Keratinocyte (primary cell): ENCODE measurements at regions not wholly inside any gene's neighbourhood (a gene's known extent, or its start where the extent isn't known, plus 50 kb on each side); places are given as distances from the start of the nearest gene placed in this dataset.

ENCODE experiments used
- DNase-seq: peaks from one replicate; pipeline ENCODE4 v3.0.0-alpha.2; 2011; ENCODE audit warnings: low read depth, missing footprints, low spot score
- FAIRE-seq: peaks from 2 replicates; lab custom pipeline; 2011; peaks lifted over from hg19 to GRCh38; lab: Jason Lieb, UNC
- H2AFZ ChIP-seq: 2 replicates; pipeline ENCODE4 v1.6.0; 2012; ENCODE audit warnings: low read length, control low read depth, inconsistent platforms; ENCODE audit not compliant: control insufficient read depth
- H3K27ac ChIP-seq: 2 replicates; pipeline ENCODE4 v1.5.1; 2011; ENCODE audit warnings: low read length; ENCODE audit not compliant: control insufficient read depth, insufficient read depth
- H3K27me3 ChIP-seq: 3 replicates; pipeline ENCODE4 v1.6.0; 2011; ENCODE audit warnings: low read length; ENCODE audit not compliant: control insufficient read depth, insufficient read depth; ENCODE audit errors: extremely low read depth
- H3K36me3 ChIP-seq, 2 experiments: 2 replicates in 1 of 2; 3 replicates in 1 of 2; pipeline ENCODE4 v1.5.1; 2011; ENCODE audit warnings: low read length in 2 of 2, mild to moderate bottlenecking in 1 of 2; ENCODE audit not compliant: control insufficient read depth in 2 of 2, insufficient read depth in 2 of 2; ENCODE audit errors: extremely low read depth in 1 of 2
- H3K4me1 ChIP-seq: 3 replicates; pipeline ENCODE4 v1.5.1; 2011; ENCODE audit warnings: low read length; ENCODE audit not compliant: control insufficient read depth, insufficient read depth; ENCODE audit errors: extremely low read depth
- H3K4me2 ChIP-seq: 3 replicates; pipeline ENCODE4 v1.6.0; 2011; ENCODE audit warnings: low read depth, low read length; ENCODE audit not compliant: control insufficient read depth, insufficient read depth; ENCODE audit errors: extremely low read depth
- H3K4me3 ChIP-seq, 3 experiments: fragments of 200-600 bp in 1 of 3; sonication (generic) in 1 of 3; 2 replicates in 2 of 3; 3 replicates in 1 of 3; pipeline ENCODE4 v1.5.1; 2011 to 2016; ENCODE audit warnings: low read length in 3 of 3, mild to moderate bottlenecking in 3 of 3, control low read depth in 2 of 3, inconsistent platforms in 1 of 3, low read depth in 1 of 3, mixed read lengths in 1 of 3, mixed run types in 1 of 3, moderate library complexity in 1 of 3; ENCODE audit not compliant: control insufficient read depth in 2 of 3, insufficient read depth in 2 of 3; ENCODE audit errors: extremely low read depth in 1 of 3
- H3K79me2 ChIP-seq: 2 replicates; pipeline ENCODE4 v1.6.0; 2012; ENCODE audit warnings: low read length; ENCODE audit not compliant: control insufficient read depth, insufficient read depth
- H3K9ac ChIP-seq: 3 replicates; pipeline ENCODE4 v1.6.0; 2011; ENCODE audit warnings: low read length; ENCODE audit not compliant: control insufficient read depth, insufficient read depth; ENCODE audit errors: extremely low read depth
- H3K9me1 ChIP-seq: 3 replicates; pipeline ENCODE4 v1.6.0; 2011; ENCODE audit warnings: low read length; ENCODE audit not compliant: control insufficient read depth, insufficient read depth; ENCODE audit errors: extremely low read depth
- H3K9me3 ChIP-seq: 2 replicates; pipeline ENCODE4 v1.5.1; 2012; ENCODE audit warnings: low read depth, low read length; ENCODE audit not compliant: control insufficient read depth
- H4K20me1 ChIP-seq: 3 replicates; pipeline ENCODE4 v1.6.0; 2011; ENCODE audit warnings: low read length; ENCODE audit not compliant: control insufficient read depth, insufficient read depth; ENCODE audit errors: extremely low read depth
- EZH2 ChIP-seq: IDR thresholded peaks from one replicate; pipeline ENCODE4 v1.6.1; 2012; ENCODE audit warnings: inconsistent platforms, mild to moderate bottlenecking, low read length, moderate library complexity
- dilution Hi-C: fragments of 300-500 bp; cut with MboI; formaldehyde crosslinking; loops from one replicate; pipeline ENCODE4 v1.7.0; 2020; ENCODE audit warnings: low sequenced_read_pairs; ENCODE audit not compliant: extremely low pct_ligation_motif_present
- TF ChIP-seq, protein P1 (sequence below), 3 experiments: IDR thresholded peaks in 1 of 3; conservative IDR thresholded peaks in 1 of 3; optimal IDR thresholded peaks in 1 of 3; 2 replicates in 2 of 3; 3 replicates in 1 of 3; pipeline versions ENCODE3 to v1.5.1; 2011; ENCODE audit warnings: low read length in 3 of 3, mild to moderate bottlenecking in 3 of 3, moderate library complexity in 2 of 3, control low read depth in 1 of 3, inconsistent platforms in 1 of 3; ENCODE audit not compliant: insufficient read depth in 2 of 3; ENCODE audit errors: extremely low read depth in 1 of 3

GRCh38 chrX:142149919-142150318 lies 55.2 kb downstream of the MAGEC2 start:
- TF ChIP-seq EZH2, result no peak
- TF ChIP-seq, protein P1, sequence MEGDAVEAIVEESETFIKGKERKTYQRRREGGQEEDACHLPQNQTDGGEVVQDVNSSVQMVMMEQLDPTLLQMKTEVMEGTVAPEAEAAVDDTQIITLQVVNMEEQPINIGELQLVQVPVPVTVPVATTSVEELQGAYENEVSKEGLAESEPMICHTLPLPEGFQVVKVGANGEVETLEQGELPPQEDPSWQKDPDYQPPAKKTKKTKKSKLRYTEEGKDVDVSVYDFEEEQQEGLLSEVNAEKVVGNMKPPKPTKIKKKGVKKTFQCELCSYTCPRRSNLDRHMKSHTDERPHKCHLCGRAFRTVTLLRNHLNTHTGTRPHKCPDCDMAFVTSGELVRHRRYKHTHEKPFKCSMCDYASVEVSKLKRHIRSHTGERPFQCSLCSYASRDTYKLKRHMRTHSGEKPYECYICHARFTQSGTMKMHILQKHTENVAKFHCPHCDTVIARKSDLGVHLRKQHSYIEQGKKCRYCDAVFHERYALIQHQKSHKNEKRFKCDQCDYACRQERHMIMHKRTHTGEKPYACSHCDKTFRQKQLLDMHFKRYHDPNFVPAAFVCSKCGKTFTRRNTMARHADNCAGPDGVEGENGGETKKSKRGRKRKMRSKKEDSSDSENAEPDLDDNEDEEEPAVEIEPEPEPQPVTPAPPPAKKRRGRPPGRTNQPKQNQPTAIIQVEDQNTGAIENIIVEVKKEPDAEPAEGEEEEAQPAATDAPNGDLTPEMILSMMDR (optimal IDR thresholded peaks at IDR 0.05 in 1 of 3, IDR thresholded peaks at IDR 0.05 in 1 of 3, conservative IDR thresholded peaks at IDR 0.05 in 1 of 3; ENCODE audit: extremely low read depth in 1 of 3, insufficient read depth in 2 of 3, low read length in 3 of 3), result no peak
- dilution Hi-C loops, result no loop called here
- H2AFZ ChIP-seq, result no peak overlapping the region
- no peak overlapping the region for H3K4me3 ChIP-seq
- H3K9me1 ChIP-seq, result no peaks in the 10 kb centered on the region
- no peak overlapping the region for H3K9ac ChIP-seq
- H3K9me3 ChIP-seq, result no peaks in the 10 kb centered on the region
- no peak overlapping the region for H3K4me2 ChIP-seq
- no peak for DNase-seq
- no peak for FAIRE-seq
- no peak overlapping the region for H3K27ac ChIP-seq
- no peaks in the 10 kb centered on the region for H3K79me2 ChIP-seq
- no peaks in the 10 kb centered on the region for H4K20me1 ChIP-seq
- H3K4me1 ChIP-seq, result no peaks in the 10 kb centered on the region
- no peaks in the 10 kb centered on the region for H3K36me3 ChIP-seq
- no peaks in the 10 kb centered on the region for H3K27me3 ChIP-seq

GRCh38 chrX:142134533-142134932 lies 70.6 kb downstream of the MAGEC2 start:
- FAIRE-seq (no peak), DNase-seq (no peak)
- no peak overlapping the region for H3K4me3 ChIP-seq
- no peaks in the 10 kb centered on the region for H3K4me1 ChIP-seq
- no peaks in the 10 kb centered on the region for H3K9me3 ChIP-seq
- H2AFZ ChIP-seq, result no peak overlapping the region
- dilution Hi-C loops, result no loop called here
- H3K27ac ChIP-seq, result no peak overlapping the region
- no peaks in the 10 kb centered on the region for H4K20me1 ChIP-seq
- no peaks in the 10 kb centered on the region for H3K36me3 ChIP-seq
- H3K79me2 ChIP-seq, result no peaks in the 10 kb centered on the region
- no peaks in the 10 kb centered on the region for H3K9me1 ChIP-seq
- no peaks in the 10 kb centered on the region for H3K27me3 ChIP-seq
- no peak overlapping the region for H3K9ac ChIP-seq
- H3K4me2 ChIP-seq, result no peak overlapping the region
- no peak for TF ChIP-seq EZH2
- TF ChIP-seq, protein P1 (optimal IDR thresholded peaks at IDR 0.05 in 1 of 3, IDR thresholded peaks at IDR 0.05 in 1 of 3, conservative IDR thresholded peaks at IDR 0.05 in 1 of 3; ENCODE audit: extremely low read depth in 1 of 3, insufficient read depth in 2 of 3, low read length in 3 of 3), result no peak
